Neutrophil (primary cell): ENCODE measurements at regions not wholly inside any gene's neighbourhood (a gene's known extent, or its start where the extent isn't known, plus 50 kb on each side); places are given as distances from the start of the nearest gene placed in this dataset.

Experiments used
- H3K27ac ChIP-seq: fragments of 200-600 bp; sonication (generic); 2 replicates; pipeline ENCODE4 v1.5.1; 2016; ENCODE audit warnings: mild to moderate bottlenecking, moderate library complexity
- H3K27me3 ChIP-seq: fragments of 200-600 bp; sonication (generic); 2 replicates; pipeline ENCODE4 v1.6.0; 2016; ENCODE audit warnings: mild to moderate bottlenecking
- H3K36me3 ChIP-seq: fragments of 200-600 bp; sonication (generic); 2 replicates; pipeline ENCODE4 v1.5.1; 2017
- H3K4me1 ChIP-seq, 2 experiments: fragments of 200-600 bp in 1 of 2; sonication (generic) in 1 of 2; 1 replicate in 1 of 2; 2 replicates in 1 of 2; pipeline versions ENCODE4 v1.5.1 to v1.6.1; 2013 to 2016; ENCODE audit warnings: low read depth in 1 of 2, low read length in 1 of 2, mild to moderate bottlenecking in 1 of 2, moderate library complexity in 1 of 2; ENCODE audit not compliant: control insufficient read depth in 1 of 2, insufficient read depth in 1 of 2
- H3K4me3 ChIP-seq, 2 experiments: fragments of 200-600 bp in 1 of 2; sonication (generic) in 1 of 2; 1 replicate in 1 of 2; 2 replicates in 1 of 2; pipeline ENCODE4 v1.5.1; 2013 to 2016; ENCODE audit warnings: low read depth in 1 of 2, low read length in 1 of 2, mild to moderate bottlenecking in 1 of 2, moderate library complexity in 1 of 2
- H3K9me3 ChIP-seq: fragments of 200-600 bp; sonication (generic); 2 replicates; pipeline ENCODE4 v1.5.1; 2016
- CTCF ChIP-seq: fragments of 200-600 bp; sonication (generic); IDR thresholded peaks from 2 replicates; pipeline ENCODE4 v1.5.1; 2016; ENCODE audit warnings: antibody characterized with exemption

DNA sequence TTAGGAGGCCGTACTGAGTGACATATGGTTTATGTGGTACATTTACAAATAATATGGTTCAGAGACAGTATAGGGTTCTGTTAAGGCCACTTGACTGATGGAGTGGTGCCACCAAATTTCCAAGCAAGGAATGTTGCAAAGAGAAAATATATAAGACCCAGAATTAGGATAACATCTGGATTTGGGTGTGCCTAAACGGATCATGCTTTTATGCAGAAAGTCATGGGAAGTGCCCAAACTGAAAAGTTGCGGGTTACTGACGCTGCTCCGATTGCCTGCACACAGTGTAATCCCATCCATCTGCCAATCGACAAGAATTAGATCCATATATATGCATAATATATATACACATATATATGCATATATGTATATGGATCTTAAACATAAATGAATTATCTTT, 138.4 kb upstream of the DCN start:
- H3K4me3 ChIP-seq = no peak overlapping the region
- H3K27ac ChIP-seq = no peak overlapping the region
- H3K27me3 ChIP-seq = no peaks in the 10 kb centered on the region
- no peaks in the 10 kb centered on the region for H3K9me3 ChIP-seq
- TF ChIP-seq CTCF = no peak
- no peaks in the 10 kb centered on the region for H3K4me1 ChIP-seq
- no peaks in the 10 kb centered on the region for H3K36me3 ChIP-seq

DNA sequence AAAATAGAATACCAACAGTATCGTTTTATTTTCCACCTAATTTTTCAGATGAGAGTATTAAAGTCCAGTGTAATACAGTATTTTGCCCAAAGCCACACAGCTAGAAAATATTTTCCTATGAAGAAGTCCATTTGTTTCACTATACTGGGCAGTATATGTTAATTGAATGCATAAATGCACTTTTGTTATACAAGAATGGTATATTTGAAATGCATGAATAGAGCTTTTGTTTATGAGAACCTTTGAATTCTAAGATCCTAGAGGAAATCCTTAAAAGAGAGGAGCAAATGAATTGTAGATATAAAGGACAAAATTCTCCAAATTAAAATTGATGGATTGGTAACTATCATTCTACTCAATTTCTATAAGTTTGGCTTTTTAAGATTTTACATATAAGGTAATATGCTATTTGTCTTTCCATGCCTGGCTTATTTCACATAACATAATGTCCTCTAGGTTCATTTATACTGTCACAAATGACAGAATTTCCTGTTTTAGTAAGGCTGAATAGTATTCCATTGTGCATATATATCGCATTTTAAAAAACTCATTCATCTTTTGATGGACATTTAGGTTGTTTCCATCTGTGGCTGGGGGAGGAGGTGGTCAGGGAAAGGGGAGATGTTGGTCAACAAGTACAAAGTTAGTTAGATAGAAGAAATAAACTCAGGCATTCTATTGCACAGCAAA, 136.6 kb upstream of the DCN start:
- no peaks in the 10 kb centered on the region for H3K27me3 ChIP-seq
- H3K9me3 ChIP-seq = no peaks in the 10 kb centered on the region
- no peak for TF ChIP-seq CTCF
- no peaks in the 10 kb centered on the region for H3K4me1 ChIP-seq
- no peak overlapping the region for H3K27ac ChIP-seq
- no peaks in the 10 kb centered on the region for H3K36me3 ChIP-seq
- no peak overlapping the region for H3K4me3 ChIP-seq

DNA sequence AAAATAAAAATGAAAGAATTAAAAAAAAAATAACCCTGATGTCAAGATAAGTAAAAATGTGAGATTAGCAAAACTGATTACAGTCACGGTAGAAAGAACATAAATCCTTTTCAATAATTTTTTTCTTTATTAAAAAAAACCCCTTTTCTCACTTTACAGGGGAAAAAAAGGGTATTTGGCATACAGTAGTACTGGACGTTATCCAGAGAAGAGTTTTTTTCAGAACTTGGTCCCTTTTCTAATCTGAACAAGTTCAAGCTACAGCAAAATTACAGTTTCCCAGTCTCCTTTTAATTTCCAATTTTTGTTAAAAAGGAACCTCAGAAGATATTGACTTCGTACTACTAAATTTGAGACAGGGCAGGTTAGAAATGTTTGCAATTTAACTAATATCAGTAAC, 134.7 kb upstream of the DCN start:
- Histone ChIP-seq H3K9me3 (no peaks in the 10 kb centered on the region), H3K4me3 (no peak overlapping the region), H3K4me1 (no peaks in the 10 kb centered on the region), H3K27me3 (no peaks in the 10 kb centered on the region), H3K27ac (no peak overlapping the region), H3K36me3 (no peaks in the 10 kb centered on the region)
- TF ChIP-seq CTCF = no peak

- Histone ChIP-seq H3K27me3 (no peaks in the 10 kb centered on the region), H3K36me3 (no peaks in the 10 kb centered on the region), H3K4me3 (no peak overlapping the region), H3K4me1 (no peaks in the 10 kb centered on the region), H3K27ac (no peak overlapping the region), H3K9me3 (no peaks in the 10 kb centered on the region)
- TF ChIP-seq CTCF = no peak
Observed at GRCh38 chr12:91316907-91317269, 134.3 kb upstream of the DCN start.

DNA sequence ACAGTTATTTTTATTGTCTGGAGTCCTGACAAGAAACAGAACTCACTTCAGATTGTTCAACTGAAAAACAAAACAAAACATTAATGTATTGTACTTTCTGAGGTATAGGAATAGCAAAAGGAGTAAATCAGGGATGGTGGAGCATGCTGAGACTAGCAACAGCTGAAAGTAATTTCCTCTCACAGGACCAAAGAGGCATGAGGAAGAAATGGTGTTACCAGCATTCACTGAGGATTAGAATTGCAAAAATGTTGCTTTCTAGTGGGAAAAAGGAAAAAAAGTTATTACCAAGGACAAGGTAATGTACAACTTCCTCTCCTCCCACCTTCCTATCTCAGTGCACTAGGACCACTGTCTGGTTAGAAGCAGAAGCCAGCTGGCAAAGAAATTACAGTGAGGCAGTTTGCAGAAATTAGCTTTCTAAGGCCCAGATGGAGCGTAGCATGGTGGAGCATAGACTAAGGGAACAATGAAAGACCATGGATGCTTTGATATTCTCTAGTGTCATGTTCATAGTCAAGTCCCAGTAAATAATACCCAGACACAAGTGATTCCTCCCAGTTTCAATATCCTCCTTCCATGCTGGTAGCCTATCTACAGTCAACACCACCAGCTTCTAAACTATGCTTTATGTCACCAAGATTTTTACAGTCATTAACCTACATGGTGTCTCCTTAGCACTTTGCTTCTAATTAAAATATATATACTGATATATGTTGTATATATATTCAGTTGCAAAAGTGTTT, 133.7 kb upstream of the DCN start:
- H3K9me3 ChIP-seq = no peaks in the 10 kb centered on the region
- no peak overlapping the region for H3K27ac ChIP-seq
- H3K4me1 ChIP-seq = no peaks in the 10 kb centered on the region
- no peaks in the 10 kb centered on the region for H3K36me3 ChIP-seq
- TF ChIP-seq CTCF = no peak
- H3K4me3 ChIP-seq = no peak overlapping the region
- H3K27me3 ChIP-seq = no peaks in the 10 kb centered on the region
